GM21619 (cell line): ENCODE measurements at regions not wholly inside any gene's neighbourhood (a gene's known extent, or its start where the extent isn't known, plus 50 kb on each side); places are given as distances from the start of the nearest gene placed in this dataset.
"Not testable (repeated sequence)": the region's sequence is repeated elsewhere in the genome, so short reads cannot be mapped to it uniquely, and the experiment has no call there.

Source experiments
- ATAC-seq: cut with Tn5 transposase; IDR thresholded peaks from one replicate; pipeline ENCODE4 v1.9.1; 2021; ENCODE audit not compliant: unreplicated experiment

- no peak for ATAC-seq
Observed at GRCh38 chr10:84626397-84627087, 298.2 kb downstream of the CCSER2 start.

DNA sequence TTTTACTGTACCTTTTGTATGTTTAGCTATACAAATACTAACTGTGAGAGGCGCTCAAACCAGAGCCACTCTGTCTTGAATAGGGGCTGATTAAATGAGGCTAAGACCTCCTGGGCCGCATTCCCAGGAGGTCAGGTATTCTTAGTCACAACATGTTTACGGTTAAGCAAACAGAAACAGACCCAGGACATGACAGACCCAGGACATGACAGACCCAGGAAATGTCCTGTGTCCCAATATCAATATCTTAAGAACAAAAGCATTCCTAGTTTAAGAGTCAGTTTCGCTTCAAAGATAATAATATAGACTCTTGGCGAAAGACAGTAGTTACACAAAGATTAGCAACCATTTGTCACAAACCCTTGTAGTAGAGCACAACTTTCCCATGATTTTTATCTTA is 304.5 kb downstream of the CCSER2 start:
- no peak for ATAC-seq

DNA sequence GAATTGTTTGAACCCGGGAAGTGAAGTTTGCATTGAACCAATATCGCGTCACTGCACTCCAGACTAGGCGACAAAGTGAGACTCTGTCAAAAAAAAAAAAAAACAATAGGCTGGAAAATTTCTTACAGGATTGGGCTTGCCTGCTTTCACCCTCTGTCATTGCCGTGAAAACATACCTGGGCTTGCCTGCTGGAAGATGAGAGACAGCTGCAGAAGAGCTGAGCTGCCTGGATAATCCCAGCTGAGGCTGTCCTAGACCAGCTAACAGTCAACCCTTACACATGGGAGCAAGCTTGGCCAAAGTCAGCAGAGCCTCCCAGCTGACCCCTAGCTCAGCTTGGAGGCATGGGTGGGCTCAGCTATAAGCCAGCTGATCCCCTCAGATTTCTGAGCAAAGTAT is 306.2 kb downstream of the CCSER2 start:
- no peak for ATAC-seq

- not testable (repeated sequence) for ATAC-seq
Observed at GRCh38 chr10:84650628-84651027, 322.2 kb downstream of the CCSER2 start.

- ATAC-seq: peak; percentile 86
Observed at GRCh38 chr10:84654671-84655070, 326.3 kb downstream of the CCSER2 start.

DNA sequence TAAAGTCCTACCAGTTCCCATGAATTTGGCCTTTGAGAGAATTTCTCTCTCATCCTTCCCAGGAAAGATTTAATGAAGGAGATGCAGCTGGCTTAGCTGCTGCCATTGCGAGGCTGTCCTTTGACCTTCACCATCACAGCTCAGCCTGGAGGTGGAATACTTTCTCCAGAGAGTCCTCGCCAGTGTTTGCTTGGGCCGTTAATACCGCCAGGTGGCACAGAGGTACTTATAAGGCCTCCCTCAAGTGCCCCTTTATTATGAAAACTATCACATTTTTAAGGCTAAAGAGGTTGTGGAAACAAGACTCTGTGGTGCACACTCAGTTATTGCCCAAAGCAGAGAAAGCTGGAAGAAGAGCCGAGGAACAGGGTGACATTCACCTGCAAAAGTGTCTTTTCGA is 330.6 kb downstream of the CCSER2 start:
- ATAC-seq: no peak

DNA sequence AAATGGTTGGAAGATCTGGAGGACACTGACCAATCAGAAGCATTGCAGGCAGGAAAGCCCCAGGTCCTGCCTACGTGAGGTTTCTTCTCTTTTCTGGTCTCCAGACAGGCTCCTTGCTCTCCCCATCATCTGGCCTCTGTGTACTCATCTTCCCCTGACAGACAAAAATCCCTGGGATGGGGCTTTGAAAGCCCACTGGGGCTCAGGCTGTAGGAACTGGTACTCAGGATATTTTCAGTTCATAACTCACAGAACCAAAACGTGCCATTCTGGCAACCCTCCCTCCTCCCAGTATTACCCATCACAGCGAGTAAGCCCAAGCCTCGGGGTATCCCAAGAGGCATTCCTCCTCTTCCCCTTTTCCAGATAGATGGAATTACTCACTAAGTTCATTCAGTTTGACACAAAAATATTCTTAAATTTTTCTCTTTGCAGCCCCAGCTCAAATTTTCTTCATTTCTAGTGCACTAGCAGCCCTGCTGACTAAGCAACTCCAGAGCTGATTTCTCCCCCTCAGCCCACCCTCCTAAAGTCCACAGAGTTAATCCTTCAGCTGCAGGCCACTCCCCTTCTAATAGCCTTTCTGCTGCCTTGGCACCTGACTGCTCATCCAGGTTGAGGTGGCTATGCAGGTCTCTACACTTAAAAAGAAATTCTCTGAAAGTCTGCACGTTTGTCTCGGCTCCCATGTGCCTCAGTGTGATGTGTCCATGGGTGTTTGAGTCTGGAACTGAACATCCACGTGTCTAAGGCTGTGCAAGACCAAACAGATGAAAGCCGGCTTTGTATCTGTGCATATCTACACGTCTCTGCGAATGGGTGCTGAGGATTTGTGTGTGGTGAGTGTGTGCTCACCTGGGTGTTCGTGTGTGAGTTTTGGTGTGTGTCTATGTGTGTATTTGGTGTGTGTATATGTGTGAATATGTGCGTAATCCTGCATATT is 331.4 kb downstream of the CCSER2 start:
- ATAC-seq: no peak

DNA sequence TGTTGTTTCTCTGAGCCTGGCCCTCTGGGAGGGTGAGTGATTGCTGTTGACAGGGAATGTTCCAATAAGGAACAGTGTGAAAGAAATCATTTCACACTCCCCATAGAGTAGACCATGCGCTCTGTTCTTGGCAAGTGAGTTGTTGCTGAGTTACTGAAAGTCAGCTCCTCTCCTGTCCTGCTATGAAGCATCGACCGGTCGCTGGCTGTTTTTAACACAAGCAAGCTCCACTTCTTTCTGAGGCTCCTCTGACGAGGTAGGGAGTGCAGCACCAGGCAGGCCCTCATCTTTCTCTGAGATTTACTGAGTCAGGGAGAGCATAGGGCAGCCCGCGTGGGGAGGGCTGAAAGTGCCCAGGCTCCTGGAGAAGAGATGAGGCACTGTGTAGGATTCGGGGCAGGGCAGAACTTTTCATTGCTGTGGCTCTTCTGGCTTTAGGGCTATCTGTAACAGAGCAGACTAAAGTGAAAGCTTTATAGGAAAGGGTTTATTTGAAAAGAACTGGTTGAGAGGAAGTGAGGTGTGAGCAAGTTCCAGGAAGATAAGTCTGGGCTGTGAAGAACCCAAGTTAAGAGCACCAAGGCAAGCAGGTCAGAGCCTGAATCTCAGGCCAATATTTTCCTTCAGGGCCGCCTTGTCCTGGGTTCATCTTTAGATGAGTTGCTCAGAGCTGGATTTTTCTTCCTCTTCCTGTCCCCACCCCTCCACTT is 332.2 kb downstream of the CCSER2 start:
- no peak for ATAC-seq

DNA sequence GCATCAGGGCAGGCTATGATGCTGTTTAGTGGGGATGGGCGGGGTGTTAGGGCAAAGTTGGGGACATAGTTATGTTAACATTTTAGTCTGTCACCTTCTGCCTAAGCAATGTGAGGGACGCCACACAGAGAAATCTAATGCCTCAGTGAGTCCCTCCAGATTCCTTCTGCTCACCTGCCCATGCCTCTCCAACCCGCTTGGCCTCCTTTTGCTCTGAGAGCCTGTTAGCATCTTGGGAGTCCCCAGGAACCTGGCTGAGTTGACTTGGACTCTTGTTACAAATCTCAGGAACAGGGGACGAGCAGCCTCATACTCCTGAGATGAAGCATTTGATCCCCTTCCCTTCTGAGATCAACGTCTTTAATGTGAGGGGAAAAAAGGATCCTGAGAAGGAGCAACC is 336.8 kb downstream of the CCSER2 start:
- no peak for ATAC-seq

DNA sequence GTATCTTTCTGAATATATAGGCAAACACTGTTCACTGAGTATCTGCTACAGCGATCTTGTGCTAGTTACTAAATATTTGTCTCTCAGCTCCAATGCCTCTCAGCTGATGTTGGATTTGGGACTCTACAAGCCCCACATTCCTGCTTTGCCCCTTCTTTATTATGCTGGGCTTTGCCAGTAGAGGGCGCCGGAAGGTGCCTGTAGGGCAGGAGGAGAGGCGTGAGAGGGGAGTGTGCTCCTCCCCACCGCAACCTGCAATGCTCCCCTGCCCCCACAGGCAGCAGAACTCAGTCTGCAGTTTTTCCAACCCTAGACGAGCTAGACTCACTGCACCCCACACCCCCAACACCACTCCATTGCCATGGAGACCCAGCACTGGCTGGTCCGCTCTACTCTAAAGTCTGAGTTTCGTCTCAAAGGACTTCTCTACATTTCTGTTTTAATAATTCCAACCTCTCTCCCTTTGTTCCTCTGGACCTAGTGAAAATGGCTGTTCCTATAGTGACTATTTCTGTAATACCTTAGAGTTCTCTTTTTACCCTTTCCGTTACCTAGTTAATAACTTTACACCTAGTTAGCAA is 337.6 kb downstream of the CCSER2 start:
- peak; percentile 84 for ATAC-seq

- ATAC-seq: no peak
Observed at GRCh38 chr10:84668186-84668763, 339.9 kb downstream of the CCSER2 start.

DNA sequence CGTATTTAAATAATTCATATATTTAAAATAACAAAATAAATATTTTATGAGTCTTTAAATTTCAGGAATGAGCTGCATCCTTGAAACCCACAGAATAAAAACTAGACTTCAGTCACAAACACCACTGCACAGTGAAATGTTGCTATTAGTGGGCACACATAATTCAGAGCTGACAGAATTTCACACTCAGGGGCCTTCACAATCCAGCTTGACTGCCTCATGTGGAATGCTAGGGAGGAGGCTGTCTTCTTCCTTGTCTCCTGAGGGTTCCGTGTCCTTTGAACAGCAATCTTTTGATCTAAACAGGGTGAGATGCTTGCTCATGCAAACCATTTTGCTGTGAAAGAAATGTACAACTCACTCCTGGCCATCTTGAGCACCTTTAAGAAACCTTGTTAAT is 346.7 kb downstream of the CCSER2 start:
- ATAC-seq: no peak

DNA sequence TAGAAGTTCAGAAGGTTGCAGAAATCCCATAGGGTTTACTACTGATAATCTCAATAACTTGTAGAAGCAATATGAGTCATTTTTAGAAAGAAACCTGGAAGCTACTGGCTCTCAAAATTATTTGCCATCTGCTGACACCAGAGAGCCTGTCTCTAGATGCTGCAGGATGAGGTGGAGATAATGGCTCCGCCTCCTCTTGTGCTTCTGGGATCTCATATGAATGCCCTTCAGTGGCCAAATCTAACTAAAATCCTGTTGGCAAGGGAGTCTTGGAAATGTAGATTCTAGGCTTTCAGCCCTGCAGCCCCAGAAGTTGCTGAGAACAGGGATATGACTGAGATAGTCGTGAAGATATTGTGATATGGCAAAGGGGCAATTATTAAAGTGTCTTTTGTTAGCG is 348.1 kb downstream of the CCSER2 start:
- ATAC-seq: no peak

DNA sequence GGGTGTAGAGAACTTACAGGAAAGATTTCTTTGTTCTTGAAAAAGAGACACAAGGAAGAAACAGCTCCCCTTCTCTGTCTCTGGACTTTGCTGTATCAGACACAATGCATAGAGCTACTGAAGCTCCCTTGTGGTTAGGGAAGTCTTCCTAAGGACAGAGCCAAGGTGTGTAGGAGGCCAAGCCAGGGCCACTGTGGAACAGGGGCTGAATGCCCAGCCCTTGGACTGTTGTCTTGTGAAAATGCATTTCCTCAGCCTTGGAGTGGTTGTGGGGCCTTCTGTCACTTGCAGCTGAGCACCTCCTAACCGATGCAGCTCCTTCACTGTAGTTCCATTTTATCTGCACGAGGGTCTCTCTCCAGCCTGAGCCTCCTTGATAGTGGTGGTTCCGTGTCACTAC is 353.4 kb downstream of the CCSER2 start:
- no peak for ATAC-seq

DNA sequence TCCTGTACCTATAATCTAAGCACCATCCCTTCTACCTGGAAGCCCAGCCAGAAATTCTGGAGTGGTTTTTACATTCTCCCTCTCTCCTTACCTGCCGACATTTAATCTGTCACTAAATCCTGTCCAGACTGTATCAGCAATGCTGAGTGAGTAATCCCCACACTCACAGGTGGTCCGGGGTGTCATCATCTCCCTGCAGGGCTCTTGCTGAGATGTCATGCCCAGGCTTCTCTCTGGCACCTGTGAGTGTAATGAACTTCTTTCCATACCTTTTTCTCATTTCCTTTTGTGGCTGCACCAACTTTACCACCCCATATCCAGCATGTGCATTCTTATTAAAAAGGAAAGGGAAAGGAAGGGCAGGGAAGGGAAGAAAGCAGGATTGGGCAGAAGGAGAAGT is 355.2 kb downstream of the CCSER2 start:
- no peak for ATAC-seq

DNA sequence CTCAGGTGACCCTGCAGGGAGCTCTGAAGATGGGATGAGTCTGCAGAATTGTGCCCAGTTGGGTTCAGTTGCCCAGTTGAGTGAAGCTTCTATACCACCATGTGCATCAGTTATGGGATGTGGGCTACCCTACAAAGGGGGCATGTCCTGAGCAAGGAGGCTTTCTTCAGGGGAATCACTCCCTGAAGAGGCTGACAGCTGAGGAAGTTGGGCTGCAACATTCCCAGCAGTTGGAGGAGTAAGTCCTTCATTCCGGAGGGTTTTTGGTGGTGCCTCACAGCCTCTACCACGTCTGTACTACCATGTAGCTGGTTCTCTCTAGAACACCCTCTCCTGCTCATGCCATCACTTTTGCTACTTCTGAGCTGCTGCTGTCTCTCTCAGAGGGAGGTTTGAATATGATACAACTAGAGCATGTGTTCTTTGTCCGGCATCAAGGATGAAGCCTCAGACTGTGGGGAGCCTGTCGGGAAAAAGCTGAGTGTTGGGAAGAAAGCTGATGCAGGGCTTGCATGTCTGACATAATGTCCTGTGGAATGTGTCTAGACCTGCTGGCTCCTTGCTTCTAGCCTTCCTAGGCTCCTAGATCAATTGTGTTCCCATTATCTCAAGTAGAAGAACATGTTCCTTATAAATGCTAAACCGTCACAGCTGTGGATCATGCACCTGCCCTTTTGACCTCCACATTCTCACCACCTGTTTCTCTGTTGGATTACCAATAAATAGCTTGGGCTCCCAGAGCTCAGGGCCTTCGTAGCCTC is 355.8 kb downstream of the CCSER2 start:
- ATAC-seq: no peak

DNA sequence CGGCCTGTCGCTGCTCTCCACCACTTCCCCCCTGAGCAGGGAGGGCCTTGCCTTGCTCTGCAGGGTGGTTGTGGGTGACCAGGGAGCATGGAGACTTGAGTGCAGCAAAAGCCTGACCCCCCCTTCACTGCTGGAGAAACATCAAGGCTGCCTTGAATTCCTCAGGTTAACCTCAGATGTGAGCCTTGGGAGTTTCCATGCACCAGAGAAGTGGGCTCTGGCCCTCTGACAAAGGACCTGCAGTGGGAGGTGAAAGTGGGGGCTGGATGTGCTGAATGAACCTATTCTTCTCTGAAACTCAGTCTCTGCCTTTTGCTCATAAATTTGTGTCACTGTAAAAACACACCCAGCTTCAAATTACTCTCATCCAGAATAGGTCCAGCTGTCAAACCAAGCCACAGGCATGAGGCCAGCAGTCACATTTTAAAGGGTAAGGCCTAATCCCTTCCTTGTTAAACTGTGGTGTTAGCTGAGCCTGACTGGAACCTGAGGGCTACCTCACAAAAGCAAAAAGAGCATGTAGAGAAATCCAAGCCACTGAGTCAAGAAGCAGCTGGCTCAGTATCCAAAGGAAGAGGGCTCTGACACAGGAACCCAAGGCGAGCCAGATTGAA is 356.8 kb downstream of the CCSER2 start:
- ATAC-seq: no peak

- ATAC-seq: no peak
Observed at GRCh38 chr10:84693006-84693405, 364.6 kb downstream of the CCSER2 start.

DNA sequence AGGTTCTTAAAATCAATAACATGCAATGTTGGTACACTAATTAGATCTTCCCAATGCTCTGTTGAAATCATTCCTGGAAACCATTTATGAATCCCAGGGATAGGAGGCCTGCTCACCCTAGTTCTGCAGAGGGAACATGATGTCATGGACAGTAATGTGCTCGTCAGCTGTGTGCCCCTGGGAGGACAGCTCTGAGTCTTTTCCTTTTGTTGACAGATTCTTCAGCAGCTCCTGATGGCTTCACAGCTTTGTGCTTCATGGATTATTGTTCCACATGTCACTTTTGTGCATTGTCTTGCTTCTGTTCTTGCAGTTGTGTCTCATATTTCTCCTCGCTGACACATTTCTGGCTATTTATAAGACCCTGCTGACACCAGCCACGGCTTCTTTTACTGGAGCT is 367.5 kb downstream of the CCSER2 start:
- ATAC-seq: no peak

- ATAC-seq: no peak
Observed at GRCh38 chr10:84696610-84697009, 368.2 kb downstream of the CCSER2 start.
